Cardiac fibroblast (primary cell): ENCODE measurements at regions not wholly inside any gene's neighbourhood (a gene's known extent, or its start where the extent isn't known, plus 50 kb on each side); places are given as distances from the start of the nearest gene placed in this dataset.

Source experiments
- DNase-seq, 2 donors: peaks; one replicate each; pipeline versions ENCODE4 v3.0.0 to v3.0.0-alpha.2; 2010; ENCODE audit warnings: low read depth in 2 of 2
- H3K4me3 ChIP-seq, 2 donors: replicated peaks in 1 of 2; 1 replicate in 1 of 2; 2 replicates in 1 of 2; pipeline ENCODE4 v1.5.1; 2011; ENCODE audit warnings: low read depth in 2 of 2, low read length in 2 of 2, mild to moderate bottlenecking in 2 of 2, moderate library complexity in 1 of 2
- TF ChIP-seq, protein P1 (sequence below): IDR thresholded peaks from one replicate; pipeline ENCODE4 v1.5.1; 2011; ENCODE audit warnings: low read depth, mild to moderate bottlenecking, low read length, inconsistent platforms

DNA sequence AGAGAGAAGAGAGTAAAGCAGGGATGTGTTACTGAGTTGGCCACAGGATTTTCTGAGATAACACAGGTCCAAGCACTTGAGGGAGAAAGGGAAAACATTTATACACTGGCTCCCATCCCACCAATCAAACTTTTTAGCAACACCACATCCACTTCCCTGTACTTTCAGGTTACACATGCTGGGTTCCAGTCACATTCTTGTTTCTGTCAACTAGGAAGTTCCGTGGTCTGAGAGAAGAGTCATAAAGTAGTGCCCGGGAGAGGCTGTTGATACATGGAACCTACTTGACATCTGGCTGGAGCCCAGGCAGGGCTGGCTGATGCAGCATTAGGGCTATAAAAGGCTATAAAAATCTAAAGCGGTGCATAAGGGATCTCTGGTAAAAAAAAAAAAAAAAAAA, 473.9 kb upstream of the COX7C start:
- peak in 1 of 2 donors; percentile 18 for DNase-seq
- TF ChIP-seq, protein P1, sequence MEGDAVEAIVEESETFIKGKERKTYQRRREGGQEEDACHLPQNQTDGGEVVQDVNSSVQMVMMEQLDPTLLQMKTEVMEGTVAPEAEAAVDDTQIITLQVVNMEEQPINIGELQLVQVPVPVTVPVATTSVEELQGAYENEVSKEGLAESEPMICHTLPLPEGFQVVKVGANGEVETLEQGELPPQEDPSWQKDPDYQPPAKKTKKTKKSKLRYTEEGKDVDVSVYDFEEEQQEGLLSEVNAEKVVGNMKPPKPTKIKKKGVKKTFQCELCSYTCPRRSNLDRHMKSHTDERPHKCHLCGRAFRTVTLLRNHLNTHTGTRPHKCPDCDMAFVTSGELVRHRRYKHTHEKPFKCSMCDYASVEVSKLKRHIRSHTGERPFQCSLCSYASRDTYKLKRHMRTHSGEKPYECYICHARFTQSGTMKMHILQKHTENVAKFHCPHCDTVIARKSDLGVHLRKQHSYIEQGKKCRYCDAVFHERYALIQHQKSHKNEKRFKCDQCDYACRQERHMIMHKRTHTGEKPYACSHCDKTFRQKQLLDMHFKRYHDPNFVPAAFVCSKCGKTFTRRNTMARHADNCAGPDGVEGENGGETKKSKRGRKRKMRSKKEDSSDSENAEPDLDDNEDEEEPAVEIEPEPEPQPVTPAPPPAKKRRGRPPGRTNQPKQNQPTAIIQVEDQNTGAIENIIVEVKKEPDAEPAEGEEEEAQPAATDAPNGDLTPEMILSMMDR = no peak
- no peak overlapping the region for H3K4me3 ChIP-seq

GRCh38 chr5:86152988-86153560, 464.7 kb upstream of the COX7C start:
- no peak overlapping the region for H3K4me3 ChIP-seq
- DNase-seq = no peak
- TF ChIP-seq, protein P1 = no peak

- TF ChIP-seq, protein P1 = no peak
- H3K4me3 ChIP-seq = no peak overlapping the region
- no peak for DNase-seq
Observed at GRCh38 chr5:86155796-86156195, 461.9 kb upstream of the COX7C start.

GRCh38 chr5:86170194-86170593, 447.5 kb upstream of the COX7C start:
- TF ChIP-seq, protein P1 = no peak
- no peak overlapping the region for H3K4me3 ChIP-seq
- no peak for DNase-seq

DNA sequence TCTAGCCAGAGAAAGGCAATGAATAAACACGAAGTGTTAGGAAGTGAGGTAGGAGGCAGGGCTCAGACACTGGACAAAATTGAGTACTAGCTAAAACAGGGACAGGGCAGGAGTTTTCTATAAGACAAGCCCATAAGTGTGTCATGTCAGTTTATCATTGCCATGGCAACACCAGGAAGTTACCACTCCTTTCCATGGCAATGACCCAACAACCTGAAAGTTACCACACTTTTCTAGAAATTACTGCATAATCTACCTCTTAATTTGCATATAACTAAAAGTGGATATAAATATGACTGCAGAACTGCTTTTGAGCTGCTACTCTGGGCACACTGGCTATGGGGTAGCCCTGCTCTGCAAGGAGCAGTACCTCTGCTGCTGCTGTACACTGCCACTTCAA, 442.5 kb upstream of the COX7C start:
- TF ChIP-seq, protein P1 = no peak
- H3K4me3 ChIP-seq = no peak overlapping the region
- no peak for DNase-seq

- no peak for DNase-seq
- TF ChIP-seq, protein P1 = no peak
Observed at GRCh38 chr5:86199287-86199686, 418.5 kb upstream of the COX7C start.

DNA sequence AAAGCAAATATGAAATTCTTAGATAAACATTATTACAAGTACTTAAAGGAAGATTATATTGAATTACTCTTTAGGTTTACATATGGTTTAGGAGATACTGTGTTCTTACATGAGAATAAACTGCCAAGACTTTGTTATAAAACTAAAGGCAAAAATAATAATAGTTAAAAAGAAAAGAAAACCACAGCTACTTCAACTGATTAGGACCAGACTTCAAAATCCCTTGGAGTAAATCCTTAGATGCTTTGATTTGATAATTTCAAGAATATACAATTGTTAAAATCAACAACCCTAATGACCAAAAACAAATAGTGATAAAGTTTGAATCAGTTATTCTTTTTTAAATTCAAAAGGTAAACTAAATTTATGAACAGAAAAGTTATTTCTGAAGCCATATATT, 389.6 kb upstream of the COX7C start:
- H3K4me3 ChIP-seq = no peak overlapping the region
- DNase-seq = no peak
- TF ChIP-seq, protein P1 = no peak

More at GRCh38 chr5:86199287-86199686, 418.5 kb upstream of the COX7C start:
- no peak overlapping the region for H3K4me3 ChIP-seq
